Activated naive CD4-positive, alpha-beta T cell treated with anti-CD3 and anti-CD28 coated beads, Interleukin-2, amount 50 U/mL, for 16 hours (primary cell): ENCODE measurements at regions not wholly inside any gene's neighbourhood (a gene's known extent, or its start where the extent isn't known, plus 50 kb on each side); places are given as distances from the start of the nearest gene placed in this dataset.

Source experiments
- DNase-seq: peaks from one replicate; pipeline ENCODE4 v3.0.0-alpha.2; 2020

- DNase-seq: no peak
Observed at GRCh38 chrX:39910651-39911050, 187.1 kb downstream of the BCOR start.

- DNase-seq: no peak
Observed at GRCh38 chrX:39911278-39911897, 186.4 kb downstream of the BCOR start.

- no peak for DNase-seq
Observed at GRCh38 chrX:39912126-39912525, 185.6 kb downstream of the BCOR start.

- DNase-seq: no peak
Observed at GRCh38 chrX:39915081-39915480, 182.7 kb downstream of the BCOR start.

DNA sequence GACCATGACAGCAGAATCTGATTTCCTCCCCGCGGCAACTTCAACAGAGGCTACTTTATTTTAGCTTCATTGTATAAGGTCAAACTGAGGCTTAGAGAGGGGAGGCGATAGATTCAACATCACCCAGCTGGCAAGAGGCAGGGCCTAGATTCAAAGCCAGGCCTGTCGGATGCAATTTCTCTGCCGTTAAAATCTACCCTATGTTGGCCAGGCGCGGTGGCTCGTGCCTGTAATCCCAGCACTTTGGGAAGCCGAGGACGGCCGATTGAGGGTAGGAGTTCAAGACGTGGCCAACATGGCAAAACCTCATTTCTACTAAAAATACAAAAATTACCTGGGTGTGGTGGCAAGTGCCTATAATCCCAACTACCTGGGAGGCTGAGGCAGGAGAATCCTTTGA is 182.2 kb downstream of the BCOR start:
- no peak for DNase-seq

DNA sequence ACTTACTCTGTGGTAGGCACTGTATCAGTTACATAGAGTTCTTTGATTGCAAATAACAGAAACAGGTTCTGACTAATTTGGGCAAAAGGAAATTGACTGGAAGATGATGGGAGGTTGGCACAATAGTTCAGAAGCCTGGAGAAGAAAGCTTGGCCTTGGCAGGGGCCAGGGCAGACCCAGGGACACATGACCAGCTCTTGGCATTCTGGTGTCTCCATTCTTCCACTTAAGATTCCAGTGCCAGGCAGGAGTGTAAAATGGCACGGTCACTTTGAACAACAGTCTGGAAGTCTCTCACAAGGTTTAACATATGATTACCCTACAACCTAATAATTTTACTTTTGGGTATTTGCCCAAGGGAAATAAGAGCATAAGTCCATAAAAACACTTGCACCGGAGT is 175.9 kb downstream of the BCOR start:
- no peak for DNase-seq

- no peak for DNase-seq
Observed at GRCh38 chrX:39922488-39922887, 175.3 kb downstream of the BCOR start.

DNA sequence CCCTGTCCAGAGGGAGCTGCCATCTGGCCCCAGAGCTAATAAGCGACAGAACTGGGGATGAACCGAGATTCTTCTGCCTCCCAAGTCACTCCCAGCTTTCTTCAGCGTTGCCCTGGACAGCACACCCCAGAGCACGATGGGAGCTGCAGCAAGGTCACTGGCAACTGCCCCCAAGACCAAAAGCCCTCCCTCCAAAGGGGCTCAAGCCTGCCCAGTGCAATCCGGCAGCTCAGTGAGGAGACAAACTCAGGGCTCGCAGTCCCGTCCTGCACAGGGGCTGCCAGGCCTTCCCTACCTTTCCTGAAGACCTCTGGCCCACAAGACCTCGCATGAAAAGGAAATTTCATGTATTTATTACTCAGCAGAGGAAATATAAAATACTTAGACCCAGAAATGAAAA is 174.8 kb downstream of the BCOR start:
- DNase-seq: no peak

DNA sequence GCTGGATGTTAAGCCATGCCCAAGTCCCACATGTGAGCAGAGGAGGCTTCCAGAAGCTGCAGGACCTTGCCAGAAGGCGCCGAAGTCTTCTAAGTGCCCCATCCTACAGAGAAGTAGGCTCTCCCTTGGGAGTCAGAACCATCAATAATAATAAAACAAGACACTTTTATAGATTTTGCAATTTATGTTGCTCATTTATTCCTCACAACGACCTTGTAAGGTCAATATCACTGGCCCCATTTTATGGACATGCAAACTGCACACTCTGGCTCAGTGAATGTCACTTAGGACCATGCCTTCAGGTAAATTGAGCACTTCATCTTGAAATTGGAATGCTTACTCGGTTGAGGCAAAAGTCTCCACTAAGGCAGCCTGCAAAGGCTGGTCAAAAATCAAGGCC is 170.4 kb downstream of the BCOR start:
- DNase-seq: no peak

GRCh38 chrX:39928704-39929378 is 168.9 kb downstream of the BCOR start:
- no peak for DNase-seq

GRCh38 chrX:39929379-39930025 is 168.3 kb downstream of the BCOR start:
- no peak for DNase-seq

- no peak for DNase-seq
Observed at GRCh38 chrX:39930786-39931528, 166.8 kb downstream of the BCOR start.

DNA sequence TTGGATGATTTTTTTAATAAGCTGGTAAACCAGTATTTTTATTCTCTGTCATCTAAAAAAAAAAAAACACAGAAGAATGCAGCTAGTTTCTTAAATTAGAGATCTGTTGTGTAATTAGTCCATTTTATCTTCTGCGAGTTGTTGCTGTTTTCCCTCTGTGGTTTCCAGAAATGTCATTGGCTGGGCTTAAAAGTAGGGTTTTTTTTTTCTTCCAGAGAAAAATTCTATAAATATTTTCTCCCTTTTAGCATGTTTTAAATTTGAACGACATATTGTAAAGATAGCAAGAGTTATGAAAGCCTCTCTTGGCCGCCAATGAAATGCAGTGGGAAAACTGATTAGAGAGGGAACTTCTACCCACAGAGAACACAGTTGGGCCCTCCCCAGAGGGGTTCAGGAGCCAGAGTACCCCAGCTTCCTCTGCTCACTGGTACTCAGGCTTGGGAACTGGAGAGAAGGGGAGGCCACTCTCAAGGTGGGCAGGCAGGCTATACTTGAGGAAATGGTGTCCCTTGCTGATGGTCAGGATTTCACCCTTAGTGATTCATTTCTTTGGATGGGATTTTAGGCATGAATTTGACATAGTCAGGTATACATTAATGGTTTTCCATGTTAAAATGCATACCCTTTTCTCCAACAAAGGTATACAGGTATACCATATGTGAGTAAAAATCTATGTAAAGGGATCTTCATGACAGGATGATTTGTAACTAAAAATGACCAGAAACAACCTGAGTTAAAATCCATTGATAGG is 166.1 kb downstream of the BCOR start:
- DNase-seq: no peak

GRCh38 chrX:39935411-39936064 is 162.2 kb downstream of the BCOR start:
- DNase-seq: no peak

GRCh38 chrX:39936886-39937770 is 160.6 kb downstream of the BCOR start:
- DNase-seq: no peak

DNA sequence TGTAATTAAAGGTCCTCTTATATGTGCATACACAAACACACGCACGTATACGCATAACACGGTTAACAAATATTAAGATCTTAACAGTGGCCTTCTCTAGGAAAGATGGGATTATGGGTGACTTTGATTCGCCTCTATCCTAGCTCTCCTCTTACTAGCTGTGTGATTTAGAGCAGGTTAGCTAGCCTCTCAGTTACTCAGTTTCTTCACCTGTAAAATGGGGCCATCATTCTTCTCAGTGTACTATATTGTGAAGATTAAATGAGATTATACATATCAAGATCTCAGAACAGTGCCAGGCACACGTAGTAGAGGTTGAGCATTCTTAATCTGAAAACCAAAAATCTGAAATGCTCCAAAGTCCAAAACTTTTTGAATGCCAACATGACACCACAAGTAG is 159.3 kb downstream of the BCOR start:
- no peak for DNase-seq

- no peak for DNase-seq
Observed at GRCh38 chrX:39939678-39940077, 158.1 kb downstream of the BCOR start.

- no peak for DNase-seq
Observed at GRCh38 chrX:39941332-39941920, 156.3 kb downstream of the BCOR start.

- no peak for DNase-seq
Observed at GRCh38 chrX:39944416-39944815, 153.3 kb downstream of the BCOR start.

DNA sequence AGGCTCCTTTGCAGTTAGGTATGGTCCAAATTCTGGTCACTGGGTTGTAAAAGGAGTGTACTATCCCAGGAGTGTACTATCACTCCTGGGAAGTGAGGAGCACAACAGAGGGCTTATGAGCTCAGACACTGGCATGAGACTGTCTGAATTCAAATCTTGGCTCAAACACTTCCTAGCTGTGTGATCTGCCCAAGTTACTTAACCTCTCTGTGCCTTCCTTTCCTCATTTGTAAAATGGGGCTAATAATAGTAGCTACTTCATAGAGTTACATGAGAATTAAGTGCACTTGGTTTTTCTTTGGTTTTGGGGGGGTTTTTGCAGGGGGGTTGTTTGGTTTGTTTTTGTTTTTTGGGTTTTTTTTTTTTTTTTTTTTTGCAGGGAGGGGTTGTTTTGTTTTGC is 152.0 kb downstream of the BCOR start:
- no peak for DNase-seq

DNA sequence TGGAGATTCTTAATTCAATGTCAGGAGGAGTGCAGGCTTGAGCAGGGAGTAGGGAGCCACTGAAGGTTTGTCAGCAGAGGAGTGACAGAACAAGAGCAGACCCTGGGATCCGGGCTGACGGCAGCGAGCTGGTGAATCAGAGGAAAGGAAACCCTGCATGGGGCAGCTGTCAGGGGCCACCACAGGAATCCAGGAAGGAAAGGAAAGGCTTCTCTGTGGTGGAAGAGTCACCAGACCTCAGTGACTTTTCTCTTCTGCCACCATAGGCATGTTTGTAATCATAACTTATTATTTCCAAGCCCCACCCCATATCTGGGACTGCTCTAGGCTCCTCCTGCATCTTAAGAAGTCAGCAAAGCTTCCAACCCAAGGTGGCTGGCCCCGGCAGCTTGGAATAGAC is 150.9 kb downstream of the BCOR start:
- DNase-seq: no peak
